Right forelimb (tissue), 1 donor: ENCODE measurements at regions not wholly inside any gene's neighbourhood (a gene's known extent, or its start where the extent isn't known, plus 50 kb on each side); places are given as distances from the start of the nearest gene placed in this dataset.

Source experiments
- DNase-seq: peaks from one replicate; pipeline ENCODE4 v3.0.0-alpha.2; 2018

- DNase-seq: no peak
Observed at GRCh38 chr3:31254483-31254882, 278.2 kb upstream of the STT3B start.

- DNase-seq: no peak
Observed at GRCh38 chr3:31255007-31255581, 277.6 kb upstream of the STT3B start.

- DNase-seq: no peak
Observed at GRCh38 chr3:31262201-31262600, 270.5 kb upstream of the STT3B start.

GRCh38 chr3:31263897-31264296 is 268.8 kb upstream of the STT3B start:
- DNase-seq: no peak

GRCh38 chr3:31265646-31266428 is 266.9 kb upstream of the STT3B start:
- DNase-seq: no peak

- no peak for DNase-seq
Observed at GRCh38 chr3:31268868-31269267, 263.9 kb upstream of the STT3B start.

DNA sequence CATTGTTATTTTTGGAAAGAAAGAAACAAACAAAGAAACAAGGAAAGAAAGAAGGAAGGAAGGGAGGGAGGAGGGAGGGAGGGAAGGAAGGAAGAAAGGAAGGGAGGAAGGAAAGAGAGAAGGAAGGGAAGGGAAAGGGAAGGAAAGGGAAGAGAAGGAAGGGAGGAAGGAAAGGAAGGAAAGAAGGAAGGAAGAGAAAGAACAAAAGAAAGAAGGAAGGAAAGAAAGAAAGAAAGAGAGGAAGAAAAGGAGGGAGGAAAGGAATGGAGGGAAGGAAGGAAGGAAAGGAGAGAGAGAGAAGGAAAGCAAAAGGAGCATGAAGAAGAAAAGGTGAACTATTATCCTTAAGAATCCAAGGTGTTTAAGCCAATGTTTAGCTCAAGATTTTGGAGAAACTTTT is 262.7 kb upstream of the STT3B start:
- DNase-seq: no peak

DNA sequence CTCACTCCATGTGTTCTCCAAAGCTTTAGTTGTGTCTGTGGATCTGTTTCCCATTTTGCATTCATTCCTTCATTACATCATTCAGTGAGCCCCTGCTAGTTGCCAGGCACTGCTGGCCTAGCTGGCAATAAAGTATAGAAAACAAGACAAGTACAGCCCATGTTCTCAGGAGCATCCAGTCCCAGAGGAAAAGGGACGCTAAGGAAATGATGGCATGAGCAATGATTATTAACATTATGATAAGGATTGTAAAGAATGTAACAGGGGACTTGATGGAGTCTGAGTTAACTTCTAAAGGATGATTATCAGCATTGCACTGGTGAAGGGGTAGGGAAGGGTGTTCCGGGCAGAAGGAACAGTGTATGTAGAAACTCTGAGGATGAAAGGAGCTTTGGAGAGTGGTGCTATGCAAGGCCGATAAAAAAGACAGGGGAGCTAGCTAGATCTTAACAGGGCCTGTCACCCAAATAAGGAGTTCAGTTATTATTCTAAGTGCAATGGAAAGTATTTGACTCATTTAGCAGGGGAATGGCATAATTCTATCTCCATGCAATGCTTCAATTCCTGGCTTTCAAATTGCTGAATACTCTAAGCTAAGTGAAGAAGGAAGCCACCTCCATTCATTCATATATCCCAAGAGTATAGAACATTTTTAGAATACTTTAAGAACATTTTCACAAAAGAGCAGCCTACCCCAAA is 258.2 kb upstream of the STT3B start:
- DNase-seq: no peak

GRCh38 chr3:31275038-31275572 is 257.6 kb upstream of the STT3B start:
- DNase-seq: no peak

- no peak for DNase-seq
Observed at GRCh38 chr3:31275583-31275982, 257.1 kb upstream of the STT3B start.

- DNase-seq: no peak
Observed at GRCh38 chr3:31277582-31277981, 255.1 kb upstream of the STT3B start.

GRCh38 chr3:31278532-31278931 is 254.2 kb upstream of the STT3B start:
- DNase-seq: no peak

DNA sequence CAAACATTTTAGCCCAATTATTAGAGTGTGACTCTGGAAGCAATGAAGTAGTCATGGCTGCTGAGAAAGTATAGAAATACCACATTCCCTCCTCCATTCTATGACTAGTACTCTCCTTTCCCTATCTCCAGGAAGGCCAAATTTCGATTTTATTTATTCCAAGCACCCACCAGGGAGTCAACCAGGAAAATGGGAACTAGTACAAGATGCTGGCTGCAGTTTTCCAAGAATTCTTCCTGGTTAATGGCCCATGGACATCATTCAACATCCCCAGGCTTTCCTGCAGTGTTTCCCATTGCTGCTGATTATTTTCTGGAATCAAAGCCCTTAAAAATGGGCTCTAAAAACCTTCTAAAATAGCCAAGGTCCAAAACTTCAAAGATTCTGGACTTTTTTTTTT is 247.9 kb upstream of the STT3B start:
- no peak for DNase-seq

- DNase-seq: no peak
Observed at GRCh38 chr3:31285833-31286486, 246.8 kb upstream of the STT3B start.

- DNase-seq: no peak
Observed at GRCh38 chr3:31288224-31288623, 244.5 kb upstream of the STT3B start.

GRCh38 chr3:31288641-31289100 is 244.1 kb upstream of the STT3B start:
- DNase-seq: no peak

DNA sequence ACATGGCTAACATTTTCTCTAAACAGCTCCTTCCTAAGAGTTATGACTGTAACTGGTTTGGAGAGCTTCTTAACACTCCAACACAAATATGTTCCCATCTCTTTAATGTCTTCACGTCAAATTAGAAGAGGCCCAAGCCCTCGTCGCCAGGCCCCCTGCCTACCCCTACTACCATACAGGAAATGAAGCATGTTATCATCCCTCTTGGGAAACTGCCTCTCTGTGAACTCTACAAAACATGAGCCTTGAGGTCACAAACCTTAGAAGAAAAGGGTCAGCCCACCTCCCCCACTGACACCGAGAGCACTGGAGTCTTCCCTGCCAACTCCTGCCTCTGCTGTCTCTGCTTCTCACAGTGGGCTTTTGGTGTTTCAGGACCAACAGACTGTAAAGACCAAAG is 243.1 kb upstream of the STT3B start:
- DNase-seq: no peak

- DNase-seq: no peak
Observed at GRCh38 chr3:31290046-31290445, 242.7 kb upstream of the STT3B start.

GRCh38 chr3:31291818-31292217 is 240.9 kb upstream of the STT3B start:
- DNase-seq: no peak

GRCh38 chr3:31294430-31295149 is 238.1 kb upstream of the STT3B start:
- DNase-seq: no peak

DNA sequence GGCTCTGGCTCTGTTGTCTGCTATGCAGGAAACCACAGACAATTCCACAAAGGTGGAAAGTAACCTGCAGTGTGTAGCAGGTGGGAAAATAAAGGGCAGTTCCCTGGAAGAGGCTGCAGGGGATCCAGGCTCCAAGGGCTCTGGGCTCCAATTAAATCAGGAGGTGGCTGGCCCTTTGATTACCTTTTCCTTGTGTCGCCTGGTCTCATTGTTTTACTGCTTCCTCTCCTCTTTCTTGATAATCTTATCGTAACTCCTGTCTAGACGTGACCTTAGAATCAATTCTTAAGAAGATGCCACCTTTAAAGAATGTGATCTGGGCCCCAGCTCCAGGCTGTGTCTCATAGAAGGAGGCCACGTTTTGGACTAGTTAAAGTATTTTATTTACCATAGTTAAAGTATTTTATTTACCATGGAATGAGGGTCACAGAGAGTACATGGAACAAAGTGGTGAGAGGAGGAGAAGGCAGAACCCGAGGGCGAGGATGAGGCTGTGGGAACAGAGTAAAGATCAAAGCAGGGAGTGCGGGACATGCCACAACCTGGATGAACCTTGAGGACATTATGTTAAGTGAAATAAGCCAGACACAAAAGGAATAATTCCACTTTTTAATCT is 237.5 kb upstream of the STT3B start:
- DNase-seq: no peak

- DNase-seq: no peak
Observed at GRCh38 chr3:31297726-31298298, 234.9 kb upstream of the STT3B start.
